OCI-LY1 (cell line): ENCODE measurements at regions not wholly inside any gene's neighbourhood (a gene's known extent, or its start where the extent isn't known, plus 50 kb on each side); places are given as distances from the start of the nearest gene placed in this dataset.

Experiments
- EZH2 ChIP-seq: fragments of 200-600 bp; sonication (generic), shearing (Covaris generic); IDR thresholded peaks from 2 replicates; pipeline ENCODE4 v1.8.0; 2017; ENCODE audit warnings: borderline replicate concordance, mixed run types, mild to moderate bottlenecking, antibody characterized with exemption, low read length, moderate library complexity, mixed read lengths
- TF ChIP-seq, protein P1 (sequence below): fragments of 200-600 bp; sonication (generic), shearing (Covaris generic); IDR thresholded peaks from 2 replicates; pipeline ENCODE4 v1.5.1; 2017; ENCODE audit warnings: mild to moderate bottlenecking, antibody characterized with exemption, low read length, moderate library complexity, mixed read lengths

DNA sequence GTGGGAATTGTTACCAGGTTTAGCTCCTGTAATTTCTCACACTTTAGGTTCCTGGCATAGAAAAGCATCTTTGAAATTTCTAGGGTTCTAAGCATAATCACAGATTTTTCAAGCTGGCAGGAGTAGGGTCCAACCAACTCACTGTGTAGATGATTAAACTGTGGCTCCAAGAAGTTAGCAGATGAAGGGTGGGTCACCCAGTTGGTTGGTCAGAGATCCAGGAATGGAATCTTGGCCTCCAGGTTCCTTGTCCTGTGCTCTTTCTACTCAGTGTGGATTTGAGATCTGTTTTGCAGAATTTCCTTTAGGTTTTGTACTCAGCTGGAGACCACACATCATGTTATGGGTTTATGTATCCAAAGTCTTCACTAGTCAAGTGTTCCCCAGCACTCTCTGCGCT, 90.3 kb upstream of the MAML3 start:
- TF ChIP-seq, protein P1, sequence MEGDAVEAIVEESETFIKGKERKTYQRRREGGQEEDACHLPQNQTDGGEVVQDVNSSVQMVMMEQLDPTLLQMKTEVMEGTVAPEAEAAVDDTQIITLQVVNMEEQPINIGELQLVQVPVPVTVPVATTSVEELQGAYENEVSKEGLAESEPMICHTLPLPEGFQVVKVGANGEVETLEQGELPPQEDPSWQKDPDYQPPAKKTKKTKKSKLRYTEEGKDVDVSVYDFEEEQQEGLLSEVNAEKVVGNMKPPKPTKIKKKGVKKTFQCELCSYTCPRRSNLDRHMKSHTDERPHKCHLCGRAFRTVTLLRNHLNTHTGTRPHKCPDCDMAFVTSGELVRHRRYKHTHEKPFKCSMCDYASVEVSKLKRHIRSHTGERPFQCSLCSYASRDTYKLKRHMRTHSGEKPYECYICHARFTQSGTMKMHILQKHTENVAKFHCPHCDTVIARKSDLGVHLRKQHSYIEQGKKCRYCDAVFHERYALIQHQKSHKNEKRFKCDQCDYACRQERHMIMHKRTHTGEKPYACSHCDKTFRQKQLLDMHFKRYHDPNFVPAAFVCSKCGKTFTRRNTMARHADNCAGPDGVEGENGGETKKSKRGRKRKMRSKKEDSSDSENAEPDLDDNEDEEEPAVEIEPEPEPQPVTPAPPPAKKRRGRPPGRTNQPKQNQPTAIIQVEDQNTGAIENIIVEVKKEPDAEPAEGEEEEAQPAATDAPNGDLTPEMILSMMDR: no peak
- TF ChIP-seq EZH2: no peak
